Stomach (tissue), 4 donors: ENCODE measurements at regions not wholly inside any gene's neighbourhood (a gene's known extent, or its start where the extent isn't known, plus 50 kb on each side); places are given as distances from the start of the nearest gene placed in this dataset.

Experiments
- POLR2AphosphoS5 ChIP-seq, 3 donors: sonication (generic); formaldehyde crosslinking; IDR thresholded peaks; one replicate each; pipeline ENCODE4 v1.6.1; 2016; ENCODE audit warnings: antibody characterized with exemption in 3 of 3
- TF ChIP-seq, protein P1 (sequence below), 7 experiments: fragments of 450-650 bp in 4 of 7; fragments of 200-600 bp in 3 of 7; sonication (generic) in 3 of 7; IDR thresholded peaks; one replicate each; pipeline ENCODE4 v1.5.1; 2016 to 2019; ENCODE audit warnings: antibody characterized with exemption in 7 of 7, control low read depth in 2 of 7, mild to moderate bottlenecking in 1 of 7

DNA sequence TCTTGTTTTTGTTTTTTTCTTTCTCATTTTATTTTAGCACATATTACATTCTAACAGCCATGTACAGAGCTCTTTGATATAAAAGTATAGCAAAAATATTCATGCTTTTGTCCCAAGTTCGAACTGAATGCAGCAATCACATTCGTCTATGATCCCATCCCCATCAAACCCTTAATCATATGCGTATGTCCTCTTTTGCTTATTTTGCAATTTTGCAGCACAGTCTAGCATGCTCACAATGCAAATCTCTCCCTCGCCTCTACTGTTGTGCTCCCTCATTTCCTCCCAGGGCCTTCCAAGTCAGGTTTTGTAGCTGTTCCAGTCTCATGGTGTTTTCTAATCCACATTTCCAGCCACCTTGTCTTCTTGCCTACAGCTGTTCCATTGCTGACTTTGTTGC is 144.6 kb upstream of the VEPH1 start:
- TF ChIP-seq, protein P1, sequence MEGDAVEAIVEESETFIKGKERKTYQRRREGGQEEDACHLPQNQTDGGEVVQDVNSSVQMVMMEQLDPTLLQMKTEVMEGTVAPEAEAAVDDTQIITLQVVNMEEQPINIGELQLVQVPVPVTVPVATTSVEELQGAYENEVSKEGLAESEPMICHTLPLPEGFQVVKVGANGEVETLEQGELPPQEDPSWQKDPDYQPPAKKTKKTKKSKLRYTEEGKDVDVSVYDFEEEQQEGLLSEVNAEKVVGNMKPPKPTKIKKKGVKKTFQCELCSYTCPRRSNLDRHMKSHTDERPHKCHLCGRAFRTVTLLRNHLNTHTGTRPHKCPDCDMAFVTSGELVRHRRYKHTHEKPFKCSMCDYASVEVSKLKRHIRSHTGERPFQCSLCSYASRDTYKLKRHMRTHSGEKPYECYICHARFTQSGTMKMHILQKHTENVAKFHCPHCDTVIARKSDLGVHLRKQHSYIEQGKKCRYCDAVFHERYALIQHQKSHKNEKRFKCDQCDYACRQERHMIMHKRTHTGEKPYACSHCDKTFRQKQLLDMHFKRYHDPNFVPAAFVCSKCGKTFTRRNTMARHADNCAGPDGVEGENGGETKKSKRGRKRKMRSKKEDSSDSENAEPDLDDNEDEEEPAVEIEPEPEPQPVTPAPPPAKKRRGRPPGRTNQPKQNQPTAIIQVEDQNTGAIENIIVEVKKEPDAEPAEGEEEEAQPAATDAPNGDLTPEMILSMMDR (IDR thresholded peaks at IDR 0.05) = no peak
- TF ChIP-seq POLR2AphosphoS5 (IDR thresholded peaks at IDR 0.05) = no peak
